Upper lobe of right lung (tissue), 1 donor: ENCODE measurements at regions not wholly inside any gene's neighbourhood (a gene's known extent, or its start where the extent isn't known, plus 50 kb on each side); places are given as distances from the start of the nearest gene placed in this dataset.

ENCODE experiments used
- ATAC-seq: fragments of 200-7000 bp; cut with Tn5 transposase; one replicate; pipeline ENCODE4 v1.9.1; 2020; ENCODE audit warnings: mild to moderate bottlenecking, moderate library complexity
- DNase-seq: peaks from one replicate; pipeline ENCODE4 v3.0.0-alpha.2; 2020
- H3K27ac ChIP-seq: fragments of 200-600 bp; one replicate; pipeline ENCODE4 v1.8.0; 2022
- H3K27me3 ChIP-seq: fragments of 200-600 bp; one replicate; pipeline ENCODE4 v1.8.0; 2022; ENCODE audit warnings: mild to moderate bottlenecking
- H3K36me3 ChIP-seq: fragments of 200-600 bp; one replicate; pipeline ENCODE4 v1.8.0; 2022
- H3K4me1 ChIP-seq: fragments of 200-600 bp; one replicate; pipeline ENCODE4 v1.8.0; 2022
- H3K4me3 ChIP-seq: fragments of 200-600 bp; one replicate; pipeline ENCODE4 v1.8.0; 2022; ENCODE audit warnings: mild to moderate bottlenecking
- H3K9me3 ChIP-seq: fragments of 200-600 bp; one replicate; pipeline ENCODE4 v1.8.0; 2022
- CTCF ChIP-seq: fragments of 200-600 bp; IDR thresholded peaks from one replicate; pipeline ENCODE4 v1.8.0; 2022; ENCODE audit warnings: antibody characterized with exemption
- intact Hi-C: fragments of 100-400 bp; cut with DNase I; formaldehyde crosslinking; loops from one replicate; pipeline ENCODE4 v1.11.0; 2022
- donor health status: DM: no; HTN: yes; CAD: no; lungs with severe emphysema.

GRCh38 chr3:21100656-21101359, 650.2 kb downstream of the ZNF385D start:
- intact Hi-C loops: no loop called here
- TF ChIP-seq CTCF: no peak
- no peak for ATAC-seq
- no peak for DNase-seq
- H3K27ac ChIP-seq: no peak overlapping the region
- no peaks in the 10 kb centered on the region for H3K4me1 ChIP-seq
- no peaks in the 10 kb centered on the region for H3K36me3 ChIP-seq
- no peaks in the 10 kb centered on the region for H3K9me3 ChIP-seq
- H3K27me3 ChIP-seq: no peaks in the 10 kb centered on the region
- H3K4me3 ChIP-seq: no peak overlapping the region

- no peak for DNase-seq
- intact Hi-C loops: no loop called here
- Histone ChIP-seq H3K4me1 (no peaks in the 10 kb centered on the region), H3K27ac (no peak overlapping the region), H3K4me3 (no peak overlapping the region), H3K9me3 (no peaks in the 10 kb centered on the region), H3K36me3 (no peaks in the 10 kb centered on the region), H3K27me3 (no peaks in the 10 kb centered on the region)
- TF ChIP-seq CTCF: no peak
- no peak for ATAC-seq
Observed at GRCh38 chr3:21094686-21095085, 656.3 kb downstream of the ZNF385D start.

GRCh38 chr3:21073561-21073960, 677.4 kb downstream of the ZNF385D start:
- ATAC-seq (no peak), DNase-seq (no peak)
- TF ChIP-seq CTCF: no peak
- no peak overlapping the region for H3K27ac ChIP-seq
- H3K36me3 ChIP-seq: no peaks in the 10 kb centered on the region
- no peak overlapping the region for H3K4me3 ChIP-seq
- no peaks in the 10 kb centered on the region for H3K9me3 ChIP-seq
- H3K4me1 ChIP-seq: no peaks in the 10 kb centered on the region
- intact Hi-C loops: no loop called here
- H3K27me3 ChIP-seq: no peaks in the 10 kb centered on the region

GRCh38 chr3:21067031-21067813, 683.8 kb downstream of the ZNF385D start:
- intact Hi-C loops: no loop called here
- no peak for ATAC-seq
- TF ChIP-seq CTCF: no peak

GRCh38 chr3:21062831-21063294, 688.1 kb downstream of the ZNF385D start:
- no peaks in the 10 kb centered on the region for H3K36me3 ChIP-seq
- no peaks in the 10 kb centered on the region for H3K4me1 ChIP-seq
- intact Hi-C loops: no loop called here
- DNase-seq (no peak), ATAC-seq (no peak)
- TF ChIP-seq CTCF: no peak
- no peaks in the 10 kb centered on the region for H3K27me3 ChIP-seq
- no peaks in the 10 kb centered on the region for H3K9me3 ChIP-seq
- H3K4me3 ChIP-seq: no peak overlapping the region
- H3K27ac ChIP-seq: no peak overlapping the region

More at GRCh38 chr3:21067031-21067813, 683.8 kb downstream of the ZNF385D start:
- H3K27me3 ChIP-seq: no peaks in the 10 kb centered on the region
- no peaks in the 10 kb centered on the region for H3K36me3 ChIP-seq
- no peaks in the 10 kb centered on the region for H3K4me1 ChIP-seq
- no peak overlapping the region for H3K4me3 ChIP-seq
- no peak for DNase-seq
- no peaks in the 10 kb centered on the region for H3K9me3 ChIP-seq
- H3K27ac ChIP-seq: no peak overlapping the region
